GM18907 (cell line): ENCODE measurements at regions not wholly inside any gene's neighbourhood (a gene's known extent, or its start where the extent isn't known, plus 50 kb on each side); places are given as distances from the start of the nearest gene placed in this dataset.
"Not testable (repeated sequence)": the region's sequence is repeated elsewhere in the genome, so short reads cannot be mapped to it uniquely, and the experiment has no call there.

Experiments
- ATAC-seq: cut with Tn5 transposase; IDR thresholded peaks from one replicate; pipeline ENCODE4 v1.9.1; 2021; ENCODE audit warnings: mild to moderate bottlenecking, moderate library complexity; ENCODE audit not compliant: unreplicated experiment

DNA sequence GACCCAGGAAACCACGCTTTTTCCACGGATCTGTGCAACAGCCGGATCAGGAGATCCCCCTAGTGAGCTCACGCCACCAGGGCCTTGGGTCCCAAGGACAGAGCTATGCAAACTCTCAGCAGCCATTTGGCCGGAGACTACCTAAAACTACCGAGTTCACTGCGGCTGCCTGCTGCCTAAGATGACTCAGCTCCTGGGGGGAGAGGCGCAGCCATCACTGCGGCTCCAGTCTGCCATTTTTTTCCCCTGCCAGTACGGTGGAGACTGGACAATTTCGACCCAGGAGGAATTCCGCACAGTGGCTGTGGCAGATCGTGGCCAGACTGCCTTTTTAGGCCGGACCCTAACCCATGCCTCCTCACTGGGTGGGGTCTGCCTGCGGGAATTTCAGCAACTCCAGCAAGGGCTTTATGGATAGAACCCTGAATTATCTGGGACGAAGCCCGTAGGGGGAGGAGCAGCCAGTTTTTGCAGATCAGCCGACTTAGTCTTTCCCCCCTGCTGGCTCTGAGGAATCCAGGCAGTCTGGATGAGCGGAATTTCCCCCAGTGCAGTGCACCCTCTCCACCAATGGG lies 424.9 kb upstream of the UBE2E3 start:
- no peak for ATAC-seq

- ATAC-seq: no peak
These were observed 426.1 kb upstream of the UBE2E3 start for GRCh38 chr2:180554330-180554729.

DNA sequence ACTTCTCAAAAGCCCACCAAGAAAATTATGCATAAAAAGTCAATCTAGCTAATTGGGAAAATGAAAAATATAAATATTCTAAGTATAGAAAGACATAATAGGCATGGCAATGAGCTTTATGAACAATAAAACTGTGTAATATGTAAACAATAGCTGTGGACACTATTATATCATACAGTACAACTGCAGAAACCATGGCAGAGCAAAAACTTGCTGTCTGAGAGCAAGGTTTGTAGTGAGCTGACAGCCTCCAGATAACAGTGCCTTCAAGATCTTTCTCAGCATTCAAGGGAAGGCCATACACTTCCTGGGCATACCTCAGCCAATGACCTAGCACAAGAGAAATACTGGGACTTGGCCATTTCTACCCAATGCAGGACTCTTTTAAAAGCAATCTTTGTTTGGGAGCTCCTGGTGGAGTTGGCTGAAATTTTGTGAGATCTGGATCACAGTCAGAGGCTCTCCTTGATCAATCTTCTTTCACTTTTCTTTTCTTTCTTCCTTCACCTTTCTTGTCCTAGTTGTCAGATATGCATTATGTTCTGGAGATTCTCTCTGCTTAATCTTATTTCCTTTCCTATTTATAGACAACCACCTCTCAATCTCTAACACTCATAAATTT lies 427.2 kb upstream of the UBE2E3 start:
- no peak for ATAC-seq

GRCh38 chr2:180542511-180542910 lies 437.9 kb upstream of the UBE2E3 start:
- ATAC-seq: no peak

DNA sequence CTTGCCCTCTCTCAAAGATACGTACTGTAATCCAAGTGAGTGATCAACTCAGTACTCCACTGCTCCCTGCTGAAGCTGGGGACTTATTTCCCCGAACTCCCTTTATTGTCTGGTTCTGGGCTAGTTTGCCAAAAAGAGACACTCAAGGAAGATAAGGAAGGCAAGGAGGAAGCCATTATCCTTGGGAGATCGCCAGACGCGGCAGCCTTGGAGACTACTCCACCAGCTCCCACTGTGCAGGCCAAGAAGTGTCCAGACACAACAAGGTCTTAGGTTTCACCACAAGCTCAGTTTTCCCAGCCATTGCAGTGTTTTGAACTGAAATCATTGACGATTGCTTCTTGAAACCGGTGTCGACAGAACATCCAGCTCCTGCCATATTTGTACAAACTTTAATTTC lies 439.6 kb upstream of the UBE2E3 start:
- ATAC-seq: no peak

- ATAC-seq: no peak
These were observed 440.9 kb upstream of the UBE2E3 start for GRCh38 chr2:180539541-180539940.

GRCh38 chr2:180535289-180535688 lies 445.1 kb upstream of the UBE2E3 start:
- ATAC-seq: no peak

- not testable (repeated sequence) for ATAC-seq
These were observed 448.6 kb upstream of the UBE2E3 start for GRCh38 chr2:180531787-180532186.

DNA sequence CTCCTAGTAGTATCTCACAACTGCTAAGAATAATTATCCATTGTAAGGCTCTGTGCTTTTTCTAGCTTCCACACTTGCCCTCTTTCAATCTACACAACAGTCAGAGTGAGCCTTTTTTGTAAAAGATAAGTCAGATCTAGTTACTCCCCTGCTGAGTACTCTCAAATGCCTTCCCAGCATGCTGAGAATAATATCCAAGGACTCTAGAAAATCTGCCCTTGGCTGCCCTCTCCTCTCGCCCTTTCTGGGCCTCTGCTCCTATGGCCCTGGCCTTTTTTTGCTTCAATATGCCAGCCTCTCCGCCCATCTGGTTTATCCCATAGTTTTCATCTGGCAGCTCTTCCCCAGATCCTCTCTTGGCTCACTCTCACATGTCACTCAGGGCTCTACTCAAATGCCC lies 455.9 kb upstream of the UBE2E3 start:
- no peak for ATAC-seq

- no peak for ATAC-seq
These were observed 456.6 kb upstream of the UBE2E3 start for GRCh38 chr2:180523621-180524340.

- ATAC-seq: no peak
These were observed 459.4 kb upstream of the UBE2E3 start for GRCh38 chr2:180520921-180521581.

DNA sequence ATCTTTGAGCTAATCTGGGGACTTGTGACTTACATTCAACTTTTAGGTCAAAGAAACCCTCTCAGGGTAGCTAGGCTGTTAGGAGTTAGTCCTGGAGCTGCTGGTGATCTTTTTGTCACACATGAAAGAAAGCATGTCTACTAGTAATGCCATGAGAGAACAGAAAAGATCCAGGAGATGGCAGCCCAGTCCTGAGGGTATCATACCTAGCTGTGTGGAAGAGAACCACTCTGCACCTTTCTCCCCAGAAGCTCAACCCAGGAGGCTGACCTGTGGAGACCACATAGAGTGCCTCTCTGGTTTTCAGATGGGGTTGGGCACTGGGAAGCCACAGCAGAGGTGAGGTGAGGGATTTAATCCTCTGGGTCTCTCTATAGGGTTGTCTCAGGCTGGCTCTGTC lies 460.2 kb upstream of the UBE2E3 start:
- no peak for ATAC-seq

DNA sequence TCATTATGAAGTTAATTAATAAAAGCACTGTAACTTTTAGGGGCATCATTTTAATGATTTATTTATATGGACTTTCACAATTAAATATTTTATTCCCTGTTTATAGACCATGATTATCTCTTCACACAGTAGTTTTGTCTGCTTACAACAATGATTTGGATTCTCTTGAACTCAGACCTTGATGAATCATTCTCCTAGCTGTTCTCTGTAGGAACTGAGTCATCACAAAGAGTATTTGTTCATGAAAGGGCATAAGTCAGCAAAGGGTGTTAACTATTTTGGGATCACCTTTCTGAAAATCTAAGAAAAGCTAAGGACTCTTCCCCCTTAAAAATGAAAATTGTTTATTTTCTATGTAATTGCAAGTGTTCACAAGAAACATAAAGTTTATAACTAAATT lies 461.1 kb upstream of the UBE2E3 start:
- no peak for ATAC-seq

- peak; percentile 69 for ATAC-seq
These were observed 464.2 kb upstream of the UBE2E3 start for GRCh38 chr2:180516232-180516631.

DNA sequence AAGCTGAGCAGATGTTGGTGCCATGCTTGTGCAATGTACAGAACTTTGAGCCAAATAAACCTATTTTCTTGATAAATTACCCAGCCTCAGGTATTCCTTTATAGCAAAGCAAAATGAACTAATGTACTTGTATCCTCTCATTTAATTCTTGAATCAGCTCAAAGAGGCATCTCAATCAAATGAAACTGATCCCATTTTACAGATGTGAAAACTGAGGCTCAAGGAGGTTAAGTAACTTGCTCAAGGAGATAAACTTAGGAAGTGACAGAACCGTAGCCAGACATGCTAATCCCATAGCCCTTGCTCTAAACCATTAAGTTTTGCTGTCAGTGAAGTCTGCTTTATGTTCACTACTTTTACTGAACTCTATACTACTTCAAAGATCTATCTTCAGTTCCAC lies 467.0 kb upstream of the UBE2E3 start:
- ATAC-seq: no peak

- ATAC-seq: no peak
These were observed 471.9 kb upstream of the UBE2E3 start for GRCh38 chr2:180508458-180508857.

DNA sequence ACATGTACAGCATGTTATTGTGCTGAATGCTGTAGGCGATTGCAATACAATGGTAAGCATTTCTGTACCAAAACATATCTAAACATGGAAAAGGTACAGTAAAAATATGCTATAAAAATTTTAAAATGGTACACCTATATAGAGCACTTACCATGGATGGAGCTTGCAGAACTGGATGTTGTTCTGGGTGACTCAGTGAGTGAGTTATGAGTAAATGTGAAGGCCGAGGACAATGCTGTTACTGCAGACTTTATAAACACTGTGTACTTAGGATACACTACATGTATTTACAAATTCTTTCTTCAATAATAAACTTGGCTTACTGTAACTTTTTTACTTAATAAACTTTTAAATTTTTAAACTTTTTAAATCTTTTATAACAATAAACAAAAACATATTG lies 473.4 kb upstream of the UBE2E3 start:
- no peak for ATAC-seq

- no peak for ATAC-seq
These were observed 475.2 kb upstream of the UBE2E3 start for GRCh38 chr2:180505203-180505602.

DNA sequence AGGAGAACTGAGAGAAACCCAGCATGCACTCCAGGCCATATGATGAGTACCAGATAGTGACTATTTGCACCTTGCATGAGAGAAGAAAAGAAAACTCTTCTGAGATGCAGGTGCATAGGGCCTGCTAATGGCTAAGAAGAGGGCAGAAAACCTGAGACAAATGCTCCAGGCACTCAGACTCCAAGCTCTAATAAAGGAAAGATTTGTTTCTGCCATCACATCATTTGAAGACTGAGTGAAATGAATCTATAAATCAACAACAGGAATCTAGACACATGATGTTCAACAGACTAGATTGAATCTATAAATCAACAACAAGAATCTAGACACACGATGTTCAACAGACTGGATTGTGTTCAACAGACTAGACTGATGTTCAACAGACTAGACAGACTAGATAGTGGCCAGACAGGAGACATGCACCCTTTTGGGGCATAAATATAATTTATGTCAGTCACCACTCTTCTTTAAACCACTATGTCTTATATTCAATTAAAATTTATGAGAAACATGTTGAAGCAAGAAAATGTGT lies 482.7 kb upstream of the UBE2E3 start:
- ATAC-seq: no peak

GRCh38 chr2:180495606-180496005 lies 484.8 kb upstream of the UBE2E3 start:
- no peak for ATAC-seq

DNA sequence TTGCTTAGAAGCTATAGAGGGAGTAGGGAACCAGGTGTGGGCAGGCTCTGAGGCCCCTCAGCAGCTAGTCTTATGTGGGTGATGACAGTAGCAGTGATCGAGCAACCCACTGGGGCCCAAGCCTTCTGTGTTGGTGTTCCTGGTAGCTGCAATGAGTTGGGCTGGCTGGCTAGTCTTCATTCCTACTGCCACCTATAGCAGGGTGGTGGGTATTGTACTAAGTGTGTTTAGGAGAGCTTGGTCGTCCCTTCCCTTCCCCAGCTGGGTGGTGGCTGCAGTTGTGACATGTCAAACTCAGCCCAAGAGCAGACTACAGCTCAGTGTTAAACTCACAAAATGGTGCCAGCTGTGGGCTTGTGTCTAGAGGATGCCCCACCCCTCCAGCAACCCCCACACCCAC lies 486.1 kb upstream of the UBE2E3 start:
- no peak for ATAC-seq

DNA sequence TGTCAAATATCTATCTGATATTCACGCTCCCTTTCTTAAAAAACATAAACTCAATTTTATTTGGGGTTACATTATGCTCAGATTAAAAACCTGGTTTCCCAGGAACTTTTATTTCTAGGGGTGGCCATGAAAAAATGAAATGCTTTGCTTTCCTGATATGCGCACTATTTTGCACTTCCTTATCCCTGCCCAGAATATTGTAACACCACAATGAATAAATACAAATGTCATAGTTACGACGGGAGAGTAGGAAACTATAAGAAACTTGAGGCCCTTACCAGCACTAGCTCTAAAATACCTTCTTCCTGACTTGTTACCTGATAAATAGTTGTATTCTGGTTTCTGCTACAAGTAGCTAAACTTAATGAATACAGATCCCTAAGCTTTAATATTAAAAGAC lies 475.6 kb upstream of the CWC22 start:
- ATAC-seq: no peak
